ENCODE measurements at regions not wholly inside any gene's neighbourhood (a gene's known extent, or its start where the extent isn't known, plus 50 kb on each side); places are given as distances from the start of the nearest gene placed in this dataset.
"Not testable (repeated sequence)": the region's sequence is repeated elsewhere in the genome, so short reads cannot be mapped to it uniquely, and the experiment has no call there.

DNA sequence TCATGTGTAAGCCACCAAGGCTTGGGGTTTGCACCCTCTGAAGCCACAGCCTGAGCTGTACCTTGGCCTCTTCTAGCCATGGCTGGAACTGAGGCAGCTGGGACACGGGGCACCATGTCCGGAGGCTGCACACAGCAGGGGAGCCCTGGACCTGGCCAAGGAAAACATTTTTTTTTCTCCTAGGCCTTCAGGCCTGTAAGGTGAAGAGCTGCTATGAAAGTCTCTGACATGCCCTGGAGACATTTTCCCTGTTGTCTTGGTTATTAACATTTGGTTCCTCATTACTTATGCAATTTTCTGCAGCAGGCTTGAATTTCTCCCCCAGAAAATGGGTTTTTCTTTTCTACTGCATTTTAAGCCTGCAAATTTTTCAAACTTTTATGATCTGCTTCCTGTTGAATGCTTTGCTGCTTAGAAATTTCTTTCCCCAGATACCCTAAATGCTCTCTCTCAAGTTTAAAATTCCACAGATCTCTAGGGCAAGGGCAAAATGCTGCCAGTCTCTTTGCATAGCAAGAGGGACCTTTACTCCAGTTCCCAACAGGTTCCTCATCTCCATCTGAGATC, 295.8 kb downstream of the LTN1 start:
- DNase-seq: no peak

DNA sequence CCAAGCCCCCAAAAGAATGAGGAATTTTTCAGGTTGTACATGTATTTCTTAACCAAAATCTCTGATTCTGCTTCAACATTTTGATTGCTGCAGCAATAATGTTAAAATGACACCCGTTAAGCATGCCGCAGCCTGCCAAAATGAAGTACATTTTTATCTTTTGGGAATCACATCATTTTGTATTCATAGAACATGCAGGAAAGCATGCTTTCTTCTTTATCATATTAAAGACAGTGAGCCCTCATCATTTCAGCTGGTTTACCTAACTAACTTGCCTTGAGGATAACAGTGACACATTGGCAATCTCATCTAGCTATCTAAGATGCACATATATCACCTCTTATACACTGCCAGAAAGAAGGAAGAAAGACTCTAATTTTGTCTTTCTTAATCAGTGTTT, 299.2 kb downstream of the LTN1 start:
- no peak for DNase-seq

DNA sequence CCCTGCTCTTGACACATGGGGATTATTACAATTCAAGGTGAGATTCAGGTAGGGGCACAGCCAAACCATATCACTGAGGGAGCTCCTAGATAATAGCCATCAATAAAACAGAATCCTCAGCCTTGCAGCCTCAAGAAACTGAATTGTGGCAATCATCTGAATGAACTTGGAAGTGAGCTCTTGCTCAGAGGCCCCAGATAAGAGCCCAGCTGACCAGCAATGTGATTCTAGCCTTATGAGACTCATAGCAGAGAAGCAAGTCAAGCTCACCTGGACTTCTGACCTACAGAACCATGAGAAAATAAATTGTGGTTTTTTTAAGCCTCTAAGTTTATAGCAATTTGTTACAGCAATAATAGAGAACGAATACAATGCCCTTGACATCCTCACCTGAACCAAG, 302.5 kb downstream of the LTN1 start:
- no peak for DNase-seq

DNA sequence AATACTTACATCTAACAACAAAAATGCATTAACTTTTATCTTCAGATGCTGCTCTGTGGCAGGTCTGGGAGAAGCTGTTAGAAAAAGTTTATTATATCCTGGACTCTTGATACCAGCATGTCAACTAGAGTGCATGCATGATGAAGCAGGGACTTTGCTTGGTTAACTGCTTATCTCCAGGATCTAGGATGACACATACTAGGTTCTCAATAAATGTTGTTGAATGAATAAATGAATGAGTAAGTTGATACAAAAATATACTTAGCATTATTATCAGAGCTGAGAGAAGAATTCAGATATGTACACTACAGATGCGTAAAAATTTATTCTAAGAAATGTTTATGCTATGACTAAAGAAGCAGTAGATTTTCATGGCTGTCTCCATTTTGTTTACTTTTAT, 304.3 kb downstream of the LTN1 start:
- DNase-seq: no peak

DNA sequence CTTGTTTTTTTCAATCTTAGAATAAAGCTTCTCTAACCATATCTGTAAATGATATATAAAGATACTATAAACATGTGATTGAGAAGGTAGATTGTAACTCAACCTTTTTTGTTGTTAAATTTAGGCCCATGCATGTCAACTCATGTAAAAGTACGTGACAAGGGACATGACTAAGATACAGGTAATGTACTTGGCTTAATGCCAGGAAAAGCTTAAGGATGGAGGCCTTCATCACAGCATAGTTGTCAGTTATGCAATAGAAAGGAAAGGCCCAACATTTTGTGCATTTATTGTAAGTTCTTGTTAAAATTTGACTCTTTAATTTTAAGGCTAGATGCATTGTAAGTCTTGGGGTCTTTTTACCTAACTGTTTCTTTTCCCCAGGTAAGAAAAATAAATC, 305.1 kb downstream of the LTN1 start:
- DNase-seq: no peak

DNA sequence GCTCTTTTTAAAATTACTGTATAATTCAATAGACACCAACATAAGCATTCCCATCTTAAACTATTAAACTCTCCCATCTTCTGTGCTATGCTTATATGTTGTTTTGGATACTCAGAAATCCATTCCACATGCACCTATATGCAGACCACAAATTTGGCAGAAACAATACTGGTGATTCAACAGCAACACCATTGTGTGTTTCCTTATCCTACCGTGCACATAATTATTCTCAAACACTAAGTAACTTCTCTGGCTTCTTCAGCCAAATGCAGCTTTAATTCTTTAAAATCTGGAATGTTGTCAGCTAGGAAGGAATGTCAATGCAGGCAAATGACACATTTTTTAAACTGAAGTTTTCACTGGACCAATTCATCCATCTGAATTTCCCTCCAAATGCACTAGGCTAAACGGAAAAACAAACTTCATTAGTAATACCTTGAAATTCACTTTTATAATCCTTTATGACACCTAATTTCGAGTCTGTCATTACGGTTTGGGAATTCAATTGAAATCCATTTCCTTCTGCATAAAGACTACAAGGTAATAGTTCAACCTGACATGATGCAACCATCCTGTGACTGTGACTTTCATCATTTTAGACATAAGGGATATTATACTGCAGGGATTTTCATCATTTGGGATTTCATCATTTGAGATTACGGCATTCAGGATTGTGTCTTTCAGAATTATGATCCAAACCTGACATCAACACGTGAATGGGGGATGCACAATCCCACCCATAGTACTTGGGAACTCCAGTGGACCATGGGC, 308.5 kb downstream of the LTN1 start:
- DNase-seq: no peak

DNA sequence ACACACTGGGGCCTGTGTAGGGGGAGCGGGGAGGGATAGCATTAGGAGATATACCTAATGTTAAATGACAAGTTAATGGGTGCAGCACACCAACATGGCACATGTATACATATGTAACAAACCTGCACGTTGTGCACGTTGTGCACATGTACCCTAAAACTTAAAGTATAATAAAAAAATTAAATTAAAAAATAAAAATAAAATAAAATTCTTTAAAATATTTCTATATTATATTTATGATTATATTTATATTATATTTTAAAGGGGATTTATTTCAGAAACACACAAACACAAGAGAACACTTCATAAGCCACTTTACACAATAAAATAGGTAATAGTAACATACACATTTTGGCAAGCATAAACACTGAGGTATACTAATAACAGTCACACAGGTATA, 309.8 kb downstream of the LTN1 start:
- DNase-seq: not testable (repeated sequence)

DNA sequence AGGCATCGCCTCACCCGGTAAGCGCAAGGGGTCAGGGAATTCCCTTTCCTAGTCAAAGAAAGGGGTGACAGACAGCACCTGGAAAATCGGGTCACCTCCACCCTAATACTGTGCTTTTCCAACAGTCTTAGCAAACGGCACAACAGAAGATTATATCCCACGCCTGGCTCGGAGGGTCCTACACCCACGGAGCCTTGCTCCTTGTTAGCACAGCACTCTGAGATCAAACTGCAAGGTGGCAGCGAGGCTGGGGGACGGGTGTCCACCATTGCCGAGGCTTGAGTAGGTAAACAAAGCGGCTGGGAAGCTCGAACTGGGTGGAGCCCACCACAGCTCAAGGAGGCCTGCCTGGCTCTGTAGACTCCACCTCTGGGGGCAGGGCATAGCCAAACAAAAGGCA, 315.6 kb downstream of the LTN1 start:
- DNase-seq: not testable (repeated sequence)

DNA sequence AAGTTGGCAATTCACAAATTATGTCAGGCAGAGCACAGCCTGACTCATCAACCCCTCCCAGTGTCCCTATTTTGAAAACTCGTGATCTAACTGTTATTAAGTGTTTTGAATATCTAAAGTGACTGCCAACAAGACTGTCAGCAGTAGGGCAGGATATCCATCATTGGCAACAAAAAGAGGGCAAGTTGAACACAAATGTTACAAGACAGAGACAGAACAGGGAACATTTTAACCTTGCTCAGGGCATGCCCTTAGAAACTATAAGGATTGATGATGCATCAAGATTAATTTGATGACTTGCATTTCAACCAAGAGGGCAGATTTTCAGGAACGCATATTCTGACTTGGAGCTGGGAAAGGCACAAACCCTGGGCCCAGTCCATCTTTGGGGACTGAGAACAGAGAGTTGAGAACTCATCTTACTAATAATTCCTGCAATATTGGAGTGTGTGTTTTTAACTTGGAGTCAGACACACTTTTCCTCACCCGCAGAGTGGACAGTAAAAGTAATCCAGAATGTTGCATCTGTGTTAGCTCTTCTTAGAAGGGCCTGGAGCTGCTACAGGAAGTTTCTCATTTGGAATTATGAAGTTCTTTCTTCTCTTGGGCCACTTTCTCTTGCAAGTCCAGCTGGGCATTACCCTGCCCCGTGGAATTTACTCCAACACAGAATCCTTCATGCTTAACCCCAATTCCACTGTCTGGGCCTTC, 317.2 kb downstream of the LTN1 start:
- DNase-seq: no peak

DNA sequence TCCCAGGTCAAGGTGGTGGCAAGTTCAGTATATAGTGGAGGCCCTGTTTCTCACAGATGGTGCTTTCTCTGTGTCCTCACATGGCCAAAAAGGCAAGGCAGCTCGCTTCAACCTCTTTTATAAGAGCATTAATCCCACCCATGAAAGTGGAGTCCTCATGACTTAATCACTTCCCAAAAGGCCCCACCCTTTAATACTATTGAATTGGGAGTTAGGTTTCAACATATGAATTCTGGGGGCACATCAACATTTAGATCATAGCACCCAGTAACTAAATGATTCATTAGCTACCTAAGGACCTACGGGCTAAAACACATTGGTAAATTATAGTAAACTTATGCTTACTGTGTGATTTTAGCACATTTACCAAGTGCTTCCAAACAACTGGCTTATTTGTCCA, 317.9 kb downstream of the LTN1 start:
- DNase-seq: no peak

DNA sequence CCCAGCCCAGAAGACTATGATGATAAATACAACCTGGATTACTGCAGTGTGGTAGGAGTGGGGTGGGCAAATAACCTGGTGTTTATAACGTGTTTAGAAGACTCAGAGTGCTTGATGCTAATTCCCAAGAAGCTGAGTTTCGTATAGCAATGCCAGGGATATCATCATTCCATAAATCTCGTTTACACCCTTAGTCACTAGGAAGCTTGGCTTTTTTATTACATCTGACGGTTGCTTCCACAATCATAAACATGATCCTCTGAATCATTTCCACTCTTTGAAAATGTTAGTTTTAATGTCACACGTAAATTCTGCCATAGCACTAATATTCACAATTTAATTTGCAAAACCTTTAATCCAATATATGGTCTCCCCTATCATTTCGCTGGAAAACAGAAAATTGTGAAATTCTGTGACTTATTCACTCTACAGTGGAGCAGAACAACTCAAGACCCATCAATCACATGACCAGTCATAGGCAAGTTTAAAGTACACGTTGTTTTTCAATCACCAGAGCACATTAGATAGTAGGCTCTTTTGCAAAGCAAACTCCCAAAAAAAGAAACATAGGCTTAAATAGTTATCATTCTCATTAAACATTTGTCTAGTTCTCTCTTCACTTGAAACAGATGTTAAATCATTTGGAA, 321.0 kb downstream of the LTN1 start:
- no peak for DNase-seq

DNA sequence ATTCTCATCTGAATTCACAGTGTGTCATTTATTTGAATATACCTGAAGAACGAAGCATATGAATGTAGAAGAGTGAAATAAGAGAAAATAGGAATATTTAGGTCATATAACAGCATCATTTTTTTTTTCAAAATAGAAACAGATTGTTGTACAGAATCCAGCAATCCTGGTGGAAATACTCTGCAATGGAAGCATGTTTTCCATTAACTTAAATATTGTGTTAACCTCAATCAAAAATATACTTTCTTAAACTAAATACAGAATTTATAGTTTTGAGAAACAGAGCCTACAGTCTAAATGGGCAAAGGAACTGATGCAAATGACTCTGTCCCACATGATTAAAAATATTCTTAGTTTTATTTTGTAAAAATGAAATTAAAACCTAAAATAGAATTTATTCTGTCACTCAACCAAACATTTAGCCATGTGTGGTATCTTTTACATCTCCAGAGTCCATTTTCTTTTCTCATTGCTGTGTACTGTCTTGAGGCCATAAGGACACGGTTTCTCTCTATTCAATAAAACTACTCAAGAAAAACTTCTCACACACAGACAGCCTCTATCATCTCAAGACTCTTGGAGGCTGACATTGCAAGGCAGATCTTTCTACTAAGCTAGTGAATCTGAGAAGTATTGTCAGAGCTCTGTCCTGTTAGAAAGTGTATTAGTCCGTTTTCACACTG, 322.6 kb downstream of the LTN1 start:
- DNase-seq: no peak

DNA sequence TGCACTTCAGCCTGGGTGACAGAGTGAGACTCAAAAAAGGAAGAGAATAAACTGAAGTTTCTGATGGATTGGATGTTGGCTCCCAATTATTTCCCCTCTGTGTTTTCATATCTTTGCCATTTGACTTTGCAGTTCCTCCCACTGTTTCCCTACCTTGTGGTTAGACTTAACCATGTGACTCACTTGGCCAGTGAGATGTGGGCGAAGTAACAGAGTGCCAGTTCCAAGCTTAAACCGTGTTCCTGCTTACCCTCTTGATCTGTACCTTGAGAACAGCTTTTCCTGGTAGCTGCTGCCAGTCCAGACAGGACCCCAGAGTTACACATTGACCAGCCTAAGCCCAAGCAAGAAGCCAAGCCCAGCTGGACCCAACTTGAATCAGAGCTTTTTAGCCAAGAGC, 323.4 kb downstream of the LTN1 start:
- no peak for DNase-seq

DNA sequence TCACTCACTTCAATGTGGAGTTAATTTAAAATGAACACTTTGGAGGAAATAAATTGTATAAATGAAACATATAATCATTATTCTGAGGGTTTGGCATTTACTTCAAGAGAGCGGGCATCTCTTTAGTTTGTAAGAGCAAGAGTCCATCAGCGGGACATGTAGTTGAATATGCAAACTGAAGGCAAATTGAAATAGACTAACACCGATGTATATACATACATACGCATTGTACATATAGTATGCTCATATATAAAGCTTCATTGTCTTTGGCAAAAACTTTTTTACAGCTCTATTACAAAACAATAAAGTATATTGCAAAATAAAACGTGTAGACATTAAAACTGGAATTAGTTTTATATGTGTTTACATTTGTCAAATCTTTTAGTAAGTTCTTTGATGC, 328.9 kb downstream of the LTN1 start:
- no peak for DNase-seq

DNA sequence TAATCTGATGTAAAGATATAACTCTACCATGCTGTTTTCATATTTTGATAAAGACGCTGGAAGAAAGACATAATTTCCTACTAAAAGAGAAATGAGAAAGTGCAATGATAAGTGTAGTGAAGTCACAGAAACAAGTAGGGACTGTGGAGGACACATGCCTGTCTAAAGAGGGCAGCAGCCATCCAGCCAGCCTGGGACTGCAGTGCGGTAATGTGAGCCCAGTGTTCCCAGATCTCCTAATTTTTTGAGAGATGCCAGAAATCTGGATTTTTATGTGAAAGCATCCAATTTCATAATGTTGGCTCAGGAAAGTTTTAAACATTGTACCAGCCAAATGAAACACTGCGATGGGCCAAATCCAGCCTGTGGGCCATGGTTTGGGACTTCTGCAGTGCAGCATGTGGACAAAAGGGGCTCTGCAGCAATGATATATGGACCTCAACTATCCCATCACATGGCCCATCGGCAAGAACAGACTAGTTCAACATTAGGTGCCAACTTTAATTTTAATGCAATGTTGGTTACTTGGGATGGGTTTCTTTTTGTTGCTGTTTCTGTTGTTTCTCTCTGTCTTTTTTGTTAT, 329.5 kb downstream of the LTN1 start:
- no peak for DNase-seq

DNA sequence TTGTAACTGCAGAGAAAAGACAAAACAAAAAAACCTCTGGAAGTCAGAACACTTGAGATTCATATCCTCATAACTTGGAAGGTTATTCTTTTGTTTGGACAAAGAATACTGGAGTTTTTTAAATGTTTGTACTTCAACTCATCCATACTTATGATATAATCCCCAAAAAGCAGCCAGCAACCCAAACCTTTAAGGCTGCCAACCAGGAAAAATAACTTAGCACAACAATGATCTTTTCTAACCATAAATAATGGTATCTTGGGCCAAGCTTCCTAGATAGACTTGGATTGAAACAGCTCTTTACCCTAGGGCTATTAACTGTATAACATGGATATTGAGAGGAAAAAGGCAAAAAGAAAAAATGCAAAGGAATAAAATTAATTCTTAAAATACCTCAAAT, 335.1 kb downstream of the LTN1 start:
- no peak for DNase-seq

DNA sequence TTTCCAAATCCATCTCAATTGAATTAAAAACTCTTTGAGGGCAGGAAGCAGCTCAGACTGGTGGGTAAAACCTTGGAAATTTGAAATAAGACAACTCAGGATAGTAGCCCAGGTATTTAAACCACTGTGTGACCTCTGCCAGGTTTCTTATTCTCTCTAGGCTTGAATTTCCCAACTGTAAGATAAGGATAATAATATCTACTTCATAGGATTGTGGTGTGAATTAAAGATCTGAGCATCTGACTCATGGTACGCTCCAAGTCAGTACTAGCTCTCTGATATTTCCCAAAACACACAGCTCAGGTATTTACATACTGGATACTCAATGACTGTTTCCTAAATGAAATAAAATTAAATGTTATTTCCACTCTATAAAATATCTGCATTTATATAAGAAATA, 337.2 kb downstream of the LTN1 start:
- no peak for DNase-seq

DNA sequence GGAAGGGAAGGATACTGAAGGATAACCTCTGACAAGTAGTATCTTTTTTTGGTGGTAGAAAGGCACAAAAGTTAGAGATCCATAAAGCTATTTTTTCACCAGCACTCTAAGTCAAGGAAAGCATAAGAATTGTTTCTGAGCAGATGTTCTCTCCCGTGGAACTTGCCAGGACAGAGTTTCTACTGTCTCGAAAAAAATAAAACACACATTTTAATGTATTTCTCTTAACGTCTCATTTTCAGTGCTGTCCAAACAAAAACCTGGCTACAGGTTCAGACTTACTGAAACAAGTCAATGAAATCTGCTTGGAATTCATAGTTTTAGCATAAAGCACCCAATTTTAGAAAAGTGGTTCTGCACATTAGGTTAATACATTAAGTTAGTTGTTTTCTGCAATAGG, 338.3 kb downstream of the LTN1 start:
- DNase-seq: no peak

DNA sequence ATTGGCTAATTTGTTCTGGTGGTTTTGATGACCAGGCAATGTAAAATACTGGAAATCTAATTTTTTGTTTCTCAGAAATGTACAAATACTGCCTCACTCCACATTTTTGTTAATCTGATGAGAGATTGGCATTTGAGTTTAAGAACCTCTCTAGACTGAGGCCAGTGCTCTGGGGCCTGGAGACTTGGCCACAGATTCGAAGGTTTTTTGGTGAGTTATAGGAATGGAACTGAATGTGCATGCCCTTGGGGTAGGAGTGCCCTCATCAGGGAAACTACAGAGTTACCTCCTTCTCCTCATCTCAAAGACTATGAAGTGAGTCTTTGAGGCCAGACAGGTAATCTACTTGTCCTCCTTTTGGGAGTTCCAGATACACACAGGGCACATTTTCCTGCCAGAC, 347.9 kb downstream of the LTN1 start:
- DNase-seq: no peak

DNA sequence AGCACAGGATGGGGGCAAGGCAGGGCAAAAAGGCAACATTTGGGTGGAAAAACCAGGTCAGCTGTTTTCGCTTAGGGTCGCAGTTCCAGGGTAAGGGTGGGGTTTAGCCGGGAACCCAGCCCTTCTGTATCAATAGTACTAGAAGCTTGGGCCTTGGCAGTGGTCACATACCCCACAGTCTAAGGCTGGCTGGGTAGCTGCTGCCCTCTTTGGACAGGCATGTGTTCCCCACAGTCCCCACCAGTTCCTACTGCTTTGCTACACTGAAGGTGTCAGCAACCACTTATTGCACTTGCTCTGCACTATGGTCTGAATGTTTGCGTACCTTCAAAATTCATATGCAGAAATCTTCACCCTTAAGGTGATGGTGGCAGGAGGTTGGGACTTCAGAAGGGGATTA, 349.8 kb downstream of the LTN1 start:
- DNase-seq: no peak

DNA sequence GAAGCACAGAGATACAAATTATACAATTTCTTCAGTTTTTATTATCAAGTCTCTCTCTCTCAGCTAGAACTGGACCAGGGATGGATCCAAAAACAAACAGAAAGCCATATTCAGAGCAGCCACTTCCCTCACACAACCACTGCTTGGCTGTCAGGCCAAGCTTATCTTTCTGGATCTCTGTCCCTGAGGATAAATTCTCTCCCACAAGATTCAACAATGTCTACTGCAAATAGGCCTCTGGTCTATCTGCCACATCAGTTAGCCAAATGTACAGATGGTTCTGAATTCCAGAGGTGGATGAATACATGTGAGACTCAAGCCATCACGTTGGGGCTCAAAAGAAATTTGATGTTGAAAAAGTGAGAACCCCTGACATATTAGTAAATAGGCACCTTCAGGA, 350.9 kb downstream of the LTN1 start:
- DNase-seq: no peak

DNA sequence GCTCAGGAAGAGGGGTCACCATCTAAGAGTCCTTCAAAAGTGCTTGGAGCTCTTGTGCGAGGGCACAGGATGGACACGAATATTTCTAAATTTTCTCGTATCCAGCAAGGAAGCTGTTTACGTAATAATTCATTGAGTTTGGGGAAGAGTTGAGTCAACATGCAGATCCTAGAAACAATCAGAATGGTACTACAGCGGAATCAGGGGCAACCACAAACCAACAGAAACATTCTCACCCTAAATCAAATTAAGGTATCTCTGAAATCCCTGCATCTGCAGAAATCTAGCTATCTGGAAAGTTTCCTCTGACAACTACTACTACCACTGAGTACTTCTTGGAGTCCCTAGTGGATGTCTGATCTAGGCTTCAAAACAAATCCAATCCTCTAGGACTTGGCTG, 352.4 kb downstream of the LTN1 start:
- no peak for DNase-seq

DNA sequence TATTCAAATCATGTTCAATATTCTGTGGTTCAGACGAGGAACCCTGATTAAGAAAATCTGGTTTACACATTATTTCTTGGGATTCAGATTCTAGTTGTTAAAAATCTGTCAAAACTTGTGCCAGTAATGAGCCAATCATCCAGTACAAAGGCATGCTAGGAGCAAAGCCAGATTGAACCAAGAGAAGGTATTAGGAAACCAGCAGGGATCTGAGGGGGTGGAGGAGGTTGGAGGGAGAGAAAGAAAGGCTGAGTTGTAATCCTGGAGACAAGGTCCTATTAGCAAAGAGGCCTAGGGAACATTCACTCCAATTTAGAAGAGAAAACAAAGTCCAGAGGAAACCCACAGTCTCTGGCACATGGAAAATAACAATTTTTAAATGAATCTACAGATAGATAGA, 352.9 kb downstream of the LTN1 start:
- no peak for DNase-seq

Data from activated effector memory CD4-positive, alpha-beta T cell treated with anti-CD3 and anti-CD28 coated beads, Interleukin-2, amount 50 U/mL, for 16 hours (primary cell).